Osteoblast (primary cell): ENCODE measurements at regions not wholly inside any gene's neighbourhood (a gene's known extent, or its start where the extent isn't known, plus 50 kb on each side); places are given as distances from the start of the nearest gene placed in this dataset.

Experiments used
- DNase-seq: peaks from one replicate; pipeline ENCODE4 v3.0.0; 2011; ENCODE audit warnings: low spot score, mixed read lengths; ENCODE audit not compliant: insufficient read length; ENCODE audit errors: missing footprints
- H2AFZ ChIP-seq: 2 replicates; pipeline ENCODE4 v1.6.0; 2011; ENCODE audit warnings: mild to moderate bottlenecking, low read length
- H3K27ac ChIP-seq: 2 replicates; pipeline ENCODE4 v1.5.1; 2011; ENCODE audit warnings: mild to moderate bottlenecking, low read depth, low read length, moderate library complexity
- H3K27me3 ChIP-seq: 2 replicates; pipeline ENCODE4 v1.6.0; 2012; ENCODE audit warnings: mild to moderate bottlenecking, control low read depth, inconsistent platforms, low read length, moderate library complexity; ENCODE audit not compliant: insufficient read depth
- H3K36me3 ChIP-seq: 2 replicates; pipeline ENCODE4 v1.5.1; 2011; ENCODE audit warnings: mild to moderate bottlenecking, low read length, control low read depth, moderate library complexity; ENCODE audit not compliant: insufficient read depth
- H3K4me1 ChIP-seq: 2 replicates; pipeline ENCODE4 v1.5.1; 2011; ENCODE audit warnings: mild to moderate bottlenecking, low read length, control low read depth, moderate library complexity; ENCODE audit not compliant: insufficient read depth
- H3K4me2 ChIP-seq: 2 replicates; pipeline ENCODE4 v1.6.0; 2011; ENCODE audit warnings: mild to moderate bottlenecking, low read length; ENCODE audit not compliant: insufficient read depth
- H3K4me3 ChIP-seq: fragments of 200-600 bp; sonication (generic); 3 replicates; pipeline ENCODE4 v1.5.1; 2012; ENCODE audit warnings: mild to moderate bottlenecking, low read length, inconsistent platforms; ENCODE audit not compliant: insufficient read depth
- H3K79me2 ChIP-seq: 2 replicates; pipeline ENCODE4 v1.6.0; 2012; ENCODE audit warnings: mild to moderate bottlenecking, low read length, control low read depth, inconsistent platforms; ENCODE audit not compliant: insufficient read depth
- H3K9me3 ChIP-seq: 2 replicates; pipeline ENCODE4 v1.5.1; 2011; ENCODE audit warnings: low read depth, low read length, control low read depth
- H4K20me1 ChIP-seq: 2 replicates; pipeline ENCODE4 v1.6.0; 2012; ENCODE audit warnings: mild to moderate bottlenecking, low read length, control low read depth; ENCODE audit not compliant: insufficient read depth
- TF ChIP-seq, protein P1 (sequence below): IDR thresholded peaks from 2 replicates; pipeline ENCODE4 v1.5.1; 2011; ENCODE audit warnings: mild to moderate bottlenecking, low read depth, low read length, moderate library complexity; ENCODE audit errors: extremely low read depth

DNA sequence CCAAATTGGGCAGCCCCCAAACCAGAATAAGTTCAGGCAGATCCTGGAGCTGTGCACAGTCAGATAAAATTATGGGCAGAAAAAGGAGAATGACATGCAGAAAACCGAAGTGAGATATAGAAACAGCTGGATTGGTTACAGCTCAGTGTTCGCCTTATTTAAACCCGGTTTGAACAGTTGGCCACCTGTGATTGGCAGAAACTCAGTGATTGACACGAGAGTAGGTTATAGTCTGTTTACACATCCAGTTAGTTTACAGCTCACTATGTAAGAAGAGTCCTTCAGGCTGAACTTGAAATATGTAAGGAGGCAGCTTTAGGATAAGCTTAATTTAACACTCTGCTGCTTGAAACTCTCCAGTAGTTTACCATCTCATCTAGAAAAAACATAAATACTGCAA lies 271.6 kb upstream of the ARRDC4 start:
- H3K4me3 ChIP-seq, result no peak overlapping the region
- H3K27ac ChIP-seq, result no peak overlapping the region
- H4K20me1 ChIP-seq, result no peaks in the 10 kb centered on the region
- no peaks in the 10 kb centered on the region for H3K36me3 ChIP-seq
- H3K9me3 ChIP-seq, result no peaks in the 10 kb centered on the region
- H3K4me2 ChIP-seq, result no peak overlapping the region
- TF ChIP-seq, protein P1, sequence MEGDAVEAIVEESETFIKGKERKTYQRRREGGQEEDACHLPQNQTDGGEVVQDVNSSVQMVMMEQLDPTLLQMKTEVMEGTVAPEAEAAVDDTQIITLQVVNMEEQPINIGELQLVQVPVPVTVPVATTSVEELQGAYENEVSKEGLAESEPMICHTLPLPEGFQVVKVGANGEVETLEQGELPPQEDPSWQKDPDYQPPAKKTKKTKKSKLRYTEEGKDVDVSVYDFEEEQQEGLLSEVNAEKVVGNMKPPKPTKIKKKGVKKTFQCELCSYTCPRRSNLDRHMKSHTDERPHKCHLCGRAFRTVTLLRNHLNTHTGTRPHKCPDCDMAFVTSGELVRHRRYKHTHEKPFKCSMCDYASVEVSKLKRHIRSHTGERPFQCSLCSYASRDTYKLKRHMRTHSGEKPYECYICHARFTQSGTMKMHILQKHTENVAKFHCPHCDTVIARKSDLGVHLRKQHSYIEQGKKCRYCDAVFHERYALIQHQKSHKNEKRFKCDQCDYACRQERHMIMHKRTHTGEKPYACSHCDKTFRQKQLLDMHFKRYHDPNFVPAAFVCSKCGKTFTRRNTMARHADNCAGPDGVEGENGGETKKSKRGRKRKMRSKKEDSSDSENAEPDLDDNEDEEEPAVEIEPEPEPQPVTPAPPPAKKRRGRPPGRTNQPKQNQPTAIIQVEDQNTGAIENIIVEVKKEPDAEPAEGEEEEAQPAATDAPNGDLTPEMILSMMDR, result no peak
- H3K4me1 ChIP-seq, result no peaks in the 10 kb centered on the region
- no peak for DNase-seq
- H3K27me3 ChIP-seq, result no peaks in the 10 kb centered on the region
- H2AFZ ChIP-seq, result no peak overlapping the region
- H3K79me2 ChIP-seq, result no peaks in the 10 kb centered on the region

DNA sequence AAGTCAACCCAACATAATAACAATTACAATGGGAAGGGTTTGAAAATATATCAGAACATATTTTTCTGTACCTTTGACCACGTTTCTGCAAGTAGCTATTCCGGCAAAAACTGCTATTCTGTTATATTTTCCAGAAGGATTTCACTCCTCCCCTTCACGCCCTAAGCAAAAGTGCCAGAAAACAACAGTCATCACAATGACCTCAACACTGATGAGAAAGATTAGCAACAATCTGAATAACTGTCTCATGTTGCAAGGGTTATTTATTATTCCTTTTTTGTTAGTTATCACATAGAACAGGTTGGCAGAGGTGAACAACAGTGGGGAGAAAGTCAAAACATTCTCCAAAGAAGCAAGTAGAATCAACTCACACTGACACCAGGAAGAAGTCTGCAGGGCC lies 269.4 kb upstream of the ARRDC4 start:
- no peaks in the 10 kb centered on the region for H3K4me1 ChIP-seq
- no peaks in the 10 kb centered on the region for H3K27me3 ChIP-seq
- H3K27ac ChIP-seq, result no peak overlapping the region
- H3K4me3 ChIP-seq, result no peak overlapping the region
- TF ChIP-seq, protein P1, result no peak
- H2AFZ ChIP-seq, result no peak overlapping the region
- H3K79me2 ChIP-seq, result no peaks in the 10 kb centered on the region
- H3K36me3 ChIP-seq, result no peaks in the 10 kb centered on the region
- H3K4me2 ChIP-seq, result no peak overlapping the region
- DNase-seq, result no peak
- no peaks in the 10 kb centered on the region for H4K20me1 ChIP-seq
- H3K9me3 ChIP-seq, result no peaks in the 10 kb centered on the region

DNA sequence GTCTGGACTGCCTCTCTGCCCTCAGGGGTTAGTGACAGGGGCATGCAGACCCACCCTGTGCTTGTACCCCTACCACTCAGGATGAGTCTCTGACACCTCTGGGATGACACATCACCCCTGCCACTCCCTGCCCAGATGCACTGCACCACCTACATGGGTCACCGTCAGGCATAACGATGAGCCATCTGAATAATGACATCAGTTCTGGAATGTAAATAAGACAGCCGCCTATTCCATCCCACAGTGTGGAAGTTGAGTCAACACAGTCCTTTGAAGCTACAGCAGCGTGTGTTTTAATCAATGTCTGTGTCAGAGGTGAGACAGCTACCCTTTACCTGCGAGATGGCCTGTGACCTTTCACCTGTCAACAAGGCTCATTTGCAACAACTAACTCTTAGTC lies 268.7 kb upstream of the ARRDC4 start:
- no peak overlapping the region for H3K27ac ChIP-seq
- no peak overlapping the region for H2AFZ ChIP-seq
- no peak overlapping the region for H3K4me3 ChIP-seq
- no peaks in the 10 kb centered on the region for H3K79me2 ChIP-seq
- no peaks in the 10 kb centered on the region for H3K4me1 ChIP-seq
- TF ChIP-seq, protein P1, result no peak
- no peaks in the 10 kb centered on the region for H3K9me3 ChIP-seq
- no peak for DNase-seq
- no peaks in the 10 kb centered on the region for H3K36me3 ChIP-seq
- no peaks in the 10 kb centered on the region for H3K27me3 ChIP-seq
- no peaks in the 10 kb centered on the region for H4K20me1 ChIP-seq
- no peak overlapping the region for H3K4me2 ChIP-seq

DNA sequence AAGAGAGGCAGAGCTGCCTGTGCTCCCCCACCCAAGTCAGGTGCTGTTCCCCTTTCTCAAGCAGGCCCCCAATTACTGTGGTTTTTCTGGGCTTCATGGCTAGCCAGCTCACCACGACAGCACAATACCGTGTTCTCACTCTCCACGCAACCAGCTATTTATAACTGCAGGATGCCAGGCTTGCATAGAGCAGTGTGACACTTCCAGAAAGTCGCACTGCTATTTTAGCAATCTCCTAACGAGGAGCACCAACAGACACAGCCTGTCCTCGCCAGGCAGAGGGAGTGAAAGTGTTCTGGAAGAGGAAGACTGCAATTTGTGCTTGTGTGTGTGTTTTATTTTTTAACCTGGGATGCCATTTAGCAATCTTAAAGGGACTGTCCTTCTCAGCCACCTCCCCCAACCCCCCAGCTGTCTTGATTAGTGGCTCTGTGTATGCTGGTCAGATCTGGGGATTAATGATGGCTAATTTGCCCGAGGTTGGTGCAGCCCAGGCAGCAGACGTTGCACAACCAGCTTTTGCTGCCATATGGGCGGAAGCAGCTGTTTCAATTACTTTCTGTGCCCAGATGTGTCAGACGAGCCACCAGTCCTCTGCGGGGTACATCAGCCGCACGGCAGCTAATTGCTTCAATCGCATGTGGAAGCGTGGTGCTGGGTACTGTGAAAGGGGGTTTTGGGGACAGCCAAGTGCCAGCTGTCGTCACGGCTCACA lies 268.0 kb upstream of the ARRDC4 start:
- Histone ChIP-seq H3K9me3 (no peaks in the 10 kb centered on the region), H3K79me2 (no peaks in the 10 kb centered on the region), H4K20me1 (no peaks in the 10 kb centered on the region), H3K4me3 (no peak overlapping the region), H2AFZ (no peak overlapping the region), H3K27ac (no peak overlapping the region), H3K36me3 (no peaks in the 10 kb centered on the region), H3K4me1 (no peaks in the 10 kb centered on the region), H3K27me3 (no peaks in the 10 kb centered on the region), H3K4me2 (no peak overlapping the region)
- TF ChIP-seq, protein P1, result no peak
- no peak for DNase-seq
